Activated T-cell treated with anti-CD3 and anti-CD28 coated beads, Interleukin-2, amount 50 U/mL, for 4 hours (primary cell): ENCODE measurements at regions not wholly inside any gene's neighbourhood (a gene's known extent, or its start where the extent isn't known, plus 50 kb on each side); places are given as distances from the start of the nearest gene placed in this dataset.

ENCODE experiments used
- ATAC-seq, 2 donors: fragments of 200-7000 bp; cut with Tn5 transposase; one replicate each; pipeline ENCODE4 v1.10.0; 2021
- DNase-seq: peaks from one replicate; pipeline ENCODE4 v3.0.0-alpha.2; 2020
- H3K27me3 Mint-ChIP-seq: one replicate; pipeline ENCODE4 v1.8.0; 2021; ENCODE audit warnings: low read depth, mixed read lengths
- H3K36me3 Mint-ChIP-seq: one replicate; pipeline ENCODE4 v1.8.0; 2022; ENCODE audit warnings: mixed read lengths; ENCODE audit not compliant: insufficient read depth
- H3K4me1 Mint-ChIP-seq: one replicate; pipeline ENCODE4 v1.8.0; 2021; ENCODE audit warnings: low read depth, mixed read lengths
- H3K4me3 Mint-ChIP-seq: one replicate; pipeline ENCODE4 v1.8.0; 2021; ENCODE audit warnings: mild to moderate bottlenecking, moderate library complexity, mixed read lengths
- H3K9me3 Mint-ChIP-seq: one replicate; pipeline ENCODE4 v1.8.0; 2021; ENCODE audit warnings: mixed read lengths

DNA sequence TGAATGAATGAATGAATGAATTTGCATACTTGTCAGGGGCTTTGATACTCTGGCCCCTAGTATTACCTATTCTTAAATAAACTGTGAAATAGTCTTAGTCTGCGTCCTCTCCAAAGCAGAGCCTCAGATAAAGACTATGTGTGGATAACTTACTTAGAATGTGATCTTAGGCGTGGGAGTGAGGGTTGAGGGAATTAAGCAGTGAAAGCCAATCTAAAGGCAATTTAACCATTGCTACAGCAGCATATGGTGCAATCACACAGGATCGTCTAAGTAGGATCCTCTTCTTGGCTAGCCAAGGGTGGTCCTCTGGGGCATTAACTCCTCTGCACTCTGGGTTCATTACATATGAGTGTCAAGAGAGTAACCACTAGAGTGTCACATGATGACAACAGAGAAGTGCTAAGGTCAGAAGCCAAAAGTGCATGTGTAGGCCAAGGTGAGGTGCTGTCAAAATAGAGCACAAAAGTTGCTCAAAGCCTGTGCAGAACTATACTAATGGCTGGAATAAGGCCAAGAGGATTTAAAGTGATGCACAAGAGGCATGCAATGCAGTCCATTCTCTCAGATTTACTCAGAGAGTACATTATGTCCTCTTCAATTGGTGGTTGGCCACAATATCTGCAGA is 274.4 kb upstream of the SEMA6A start:
- no peak for DNase-seq
- H3K4me3 Mint-ChIP-seq = no peak overlapping the region
- H3K9me3 Mint-ChIP-seq = peaks cover under 1% of the 10 kb centered on the region
- H3K4me1 Mint-ChIP-seq = no peaks in the 10 kb centered on the region
- ATAC-seq = no peak
- H3K27me3 Mint-ChIP-seq = no peaks in the 10 kb centered on the region
- H3K36me3 Mint-ChIP-seq = no peaks in the 10 kb centered on the region

DNA sequence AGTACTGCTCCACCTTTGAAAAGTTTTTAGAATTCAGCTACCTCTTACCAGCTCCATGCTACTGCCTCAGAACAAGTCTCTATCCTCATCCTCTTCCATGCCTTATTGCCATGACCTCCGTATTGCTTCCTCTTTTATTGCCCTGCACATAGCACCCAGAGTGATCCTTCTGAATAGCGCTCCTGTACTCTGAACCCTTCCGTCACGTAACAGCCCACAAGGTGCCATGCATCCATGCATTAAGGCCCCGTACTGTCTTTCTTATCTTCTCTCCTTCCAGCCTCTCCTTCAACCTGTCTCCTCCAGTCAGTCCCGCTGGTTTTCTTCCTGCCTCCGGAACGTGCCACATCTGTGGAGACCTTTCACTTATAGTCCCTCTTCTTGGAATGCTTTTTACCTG is 273.3 kb upstream of the SEMA6A start:
- DNase-seq (no peak), ATAC-seq (no peak)
- H3K36me3 Mint-ChIP-seq = no peaks in the 10 kb centered on the region
- H3K4me1 Mint-ChIP-seq = no peaks in the 10 kb centered on the region
- H3K4me3 Mint-ChIP-seq = no peak overlapping the region
- no peaks in the 10 kb centered on the region for H3K27me3 Mint-ChIP-seq
- peaks cover 3% of the 10 kb centered on the region for H3K9me3 Mint-ChIP-seq

DNA sequence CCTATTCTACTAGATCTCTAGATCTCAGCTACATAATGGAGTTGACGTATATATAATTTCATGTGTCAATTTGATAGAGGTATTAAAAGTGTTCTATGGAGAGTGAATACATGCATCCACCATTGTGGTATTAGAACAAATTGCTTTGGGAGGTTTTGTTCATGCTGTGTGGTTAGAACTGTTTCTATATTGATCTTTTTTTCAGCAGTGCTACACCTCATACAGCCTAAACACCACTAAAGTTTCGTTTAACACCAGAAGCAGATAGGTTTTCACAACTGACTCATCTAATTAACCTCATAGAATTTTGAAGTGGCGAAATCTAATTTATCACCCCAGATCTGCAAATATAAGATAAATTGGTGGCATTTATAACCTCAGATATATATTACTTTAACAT is 269.4 kb upstream of the SEMA6A start:
- Mint-ChIP-seq H3K4me1 (no peaks in the 10 kb centered on the region), H3K27me3 (no peaks in the 10 kb centered on the region), H3K9me3 (peaks cover 3% of the 10 kb centered on the region), H3K36me3 (no peaks in the 10 kb centered on the region), H3K4me3 (no peak overlapping the region)
- DNase-seq (no peak), ATAC-seq (no peak)

DNA sequence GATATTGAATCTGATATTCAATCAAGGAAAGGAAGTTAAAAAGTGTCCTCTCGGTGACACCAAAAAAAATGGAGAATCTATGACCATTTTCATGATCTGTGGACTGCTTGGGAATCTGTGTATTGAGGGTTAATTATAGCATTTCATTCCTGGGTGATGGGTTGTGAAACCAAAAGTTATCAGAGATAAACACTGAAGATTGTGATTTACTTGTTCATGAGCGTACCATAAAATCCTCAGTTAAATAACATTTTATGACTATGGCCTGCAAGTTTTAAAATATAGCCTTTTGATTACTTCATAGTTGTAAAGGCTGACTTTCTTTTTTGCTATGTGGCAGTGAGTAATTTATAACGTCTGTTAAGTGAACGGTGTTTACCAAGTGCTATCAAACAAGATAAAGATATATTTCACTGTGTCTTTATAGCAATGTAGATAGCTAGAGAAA is 267.9 kb upstream of the SEMA6A start:
- Mint-ChIP-seq H3K4me3 (no peak overlapping the region), H3K36me3 (no peaks in the 10 kb centered on the region), H3K4me1 (no peaks in the 10 kb centered on the region), H3K27me3 (no peaks in the 10 kb centered on the region), H3K9me3 (peaks cover 3% of the 10 kb centered on the region)
- ATAC-seq (no peak), DNase-seq (no peak)

GRCh38 chr5:116841734-116842133 is 267.1 kb upstream of the SEMA6A start:
- Mint-ChIP-seq H3K36me3 (no peaks in the 10 kb centered on the region), H3K4me3 (no peak overlapping the region), H3K27me3 (no peaks in the 10 kb centered on the region)

GRCh38 chr5:116838011-116838536 is 263.5 kb upstream of the SEMA6A start:
- DNase-seq (no peak), ATAC-seq (no peak)
- no peaks in the 10 kb centered on the region for H3K27me3 Mint-ChIP-seq
- no peaks in the 10 kb centered on the region for H3K36me3 Mint-ChIP-seq
- H3K9me3 Mint-ChIP-seq = no peaks in the 10 kb centered on the region
- no peaks in the 10 kb centered on the region for H3K4me1 Mint-ChIP-seq
- H3K4me3 Mint-ChIP-seq = no peak overlapping the region

More at GRCh38 chr5:116841734-116842133, 267.1 kb upstream of the SEMA6A start:
- peaks cover 3% of the 10 kb centered on the region for H3K9me3 Mint-ChIP-seq
- H3K4me1 Mint-ChIP-seq = no peaks in the 10 kb centered on the region
- no peak for ATAC-seq
- DNase-seq = no peak

- Mint-ChIP-seq H3K9me3 (no peaks in the 10 kb centered on the region), H3K27me3 (no peaks in the 10 kb centered on the region), H3K4me3 (no peak overlapping the region), H3K36me3 (no peaks in the 10 kb centered on the region), H3K4me1 (no peaks in the 10 kb centered on the region)
- DNase-seq (no peak), ATAC-seq (no peak)
These were observed 260.3 kb upstream of the SEMA6A start for GRCh38 chr5:116834796-116835515.

DNA sequence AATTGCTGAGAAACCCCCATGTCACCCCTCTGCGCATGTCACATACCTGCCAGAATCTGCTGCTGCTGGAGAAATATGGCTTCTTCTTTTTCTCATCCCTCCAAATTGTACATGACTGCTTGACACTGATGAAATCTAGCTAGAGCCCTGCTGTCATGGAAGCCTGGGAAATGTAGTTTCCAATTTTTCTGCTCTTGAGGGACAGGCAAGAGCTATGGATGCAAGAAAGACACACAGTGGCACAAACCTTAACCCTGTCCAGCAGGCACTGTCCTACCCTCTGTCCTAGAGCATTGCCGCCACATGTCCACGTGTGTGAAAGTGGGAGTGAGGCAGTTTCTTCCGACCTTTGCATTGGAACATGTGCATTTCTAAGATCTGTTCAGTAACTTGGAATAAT is 255.5 kb upstream of the SEMA6A start:
- Mint-ChIP-seq H3K27me3 (no peaks in the 10 kb centered on the region), H3K4me3 (no peak overlapping the region)

DNA sequence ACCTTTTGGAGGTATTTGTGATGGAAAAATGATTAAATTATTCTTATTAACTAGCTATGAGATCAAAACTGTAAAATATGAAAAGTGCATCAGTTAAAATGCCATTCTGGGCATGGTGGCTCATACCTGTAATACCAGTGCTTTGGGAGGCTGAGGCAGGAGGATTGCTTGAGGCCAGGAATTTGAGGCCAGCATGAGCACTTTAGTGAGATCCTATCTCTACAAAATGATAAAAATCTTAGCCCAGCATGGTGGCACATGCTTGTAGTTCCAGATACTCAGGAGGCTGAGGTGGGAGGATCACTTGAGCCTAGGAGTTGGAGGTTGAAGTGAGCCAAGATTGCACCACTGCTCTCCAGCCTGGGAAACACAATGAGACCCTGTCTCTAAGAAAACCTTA is 252.5 kb upstream of the SEMA6A start:
- no peak for ATAC-seq
- Mint-ChIP-seq H3K4me3 (no peak overlapping the region), H3K27me3 (no peaks in the 10 kb centered on the region), H3K4me1 (no peaks in the 10 kb centered on the region), H3K36me3 (no peaks in the 10 kb centered on the region), H3K9me3 (no peaks in the 10 kb centered on the region)
- DNase-seq = no peak

More for the DNA sequence above, 255.5 kb upstream of the SEMA6A start:
- no peaks in the 10 kb centered on the region for H3K4me1 Mint-ChIP-seq
- ATAC-seq = no peak
- DNase-seq = no peak
- H3K36me3 Mint-ChIP-seq = no peaks in the 10 kb centered on the region
- H3K9me3 Mint-ChIP-seq = no peaks in the 10 kb centered on the region

DNA sequence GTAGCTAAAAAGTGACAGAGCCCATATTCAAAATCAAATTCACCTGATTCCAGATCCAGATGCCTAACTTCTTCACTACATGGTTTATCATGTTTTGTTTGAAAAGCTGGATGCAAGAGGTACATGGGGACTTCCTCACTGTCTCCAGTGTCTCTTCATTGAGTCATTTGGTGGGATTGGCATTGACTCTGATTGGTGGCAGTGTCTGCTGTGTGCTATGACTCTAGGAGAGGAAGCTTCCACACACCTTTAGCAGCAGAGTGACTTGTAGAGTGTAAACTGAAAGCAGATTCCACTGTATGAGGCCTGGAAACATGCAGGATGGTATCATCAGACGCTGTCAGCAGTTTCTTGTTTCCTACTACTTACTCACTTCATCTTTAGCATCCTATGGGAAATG is 250.9 kb upstream of the SEMA6A start:
- H3K27me3 Mint-ChIP-seq = no peaks in the 10 kb centered on the region
- no peaks in the 10 kb centered on the region for H3K4me1 Mint-ChIP-seq
- no peaks in the 10 kb centered on the region for H3K9me3 Mint-ChIP-seq
- DNase-seq (no peak), ATAC-seq (no peak)
- no peaks in the 10 kb centered on the region for H3K36me3 Mint-ChIP-seq
- H3K4me3 Mint-ChIP-seq = no peak overlapping the region

DNA sequence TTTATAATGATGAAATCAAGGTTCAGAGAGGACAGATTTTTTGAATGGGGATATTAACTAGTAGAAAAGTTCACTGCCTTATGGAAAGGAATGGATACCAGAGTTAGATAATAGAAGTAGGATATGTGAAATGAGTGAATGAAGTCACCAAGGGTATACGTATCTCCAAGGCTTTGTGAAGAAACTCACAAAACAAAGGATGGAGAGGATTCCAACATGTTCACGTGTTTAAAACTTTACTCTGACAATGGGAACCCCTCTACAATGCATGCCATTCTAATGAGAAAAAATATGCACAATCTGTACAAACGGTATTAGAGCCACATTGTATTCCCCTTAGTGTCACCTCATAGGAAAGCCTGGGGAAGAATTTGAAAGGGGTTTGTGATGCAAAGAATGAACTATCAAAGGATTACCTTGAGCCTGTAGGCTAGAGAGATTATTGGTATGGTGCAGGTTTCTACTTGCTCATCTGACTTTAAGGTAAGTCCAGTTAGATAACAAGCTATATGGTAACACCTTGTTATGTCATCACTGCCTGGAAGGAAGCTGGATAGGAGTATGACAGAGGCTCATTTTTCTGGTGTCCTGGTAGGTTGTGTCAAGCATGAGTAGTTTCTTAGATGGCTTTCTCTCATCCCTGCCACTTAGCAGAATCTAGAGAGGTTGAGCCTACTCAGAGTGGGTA is 250.3 kb upstream of the SEMA6A start:
- Mint-ChIP-seq H3K4me1 (no peaks in the 10 kb centered on the region), H3K9me3 (no peaks in the 10 kb centered on the region), H3K36me3 (no peaks in the 10 kb centered on the region), H3K27me3 (no peaks in the 10 kb centered on the region), H3K4me3 (no peak overlapping the region)
- DNase-seq (no peak), ATAC-seq (no peak)

GRCh38 chr5:116814626-116815385 is 240.2 kb upstream of the SEMA6A start:
- Mint-ChIP-seq H3K9me3 (no peaks in the 10 kb centered on the region), H3K27me3 (no peaks in the 10 kb centered on the region), H3K4me1 (no peaks in the 10 kb centered on the region), H3K36me3 (no peaks in the 10 kb centered on the region), H3K4me3 (no peak overlapping the region)
- ATAC-seq (no peak), DNase-seq (no peak)

DNA sequence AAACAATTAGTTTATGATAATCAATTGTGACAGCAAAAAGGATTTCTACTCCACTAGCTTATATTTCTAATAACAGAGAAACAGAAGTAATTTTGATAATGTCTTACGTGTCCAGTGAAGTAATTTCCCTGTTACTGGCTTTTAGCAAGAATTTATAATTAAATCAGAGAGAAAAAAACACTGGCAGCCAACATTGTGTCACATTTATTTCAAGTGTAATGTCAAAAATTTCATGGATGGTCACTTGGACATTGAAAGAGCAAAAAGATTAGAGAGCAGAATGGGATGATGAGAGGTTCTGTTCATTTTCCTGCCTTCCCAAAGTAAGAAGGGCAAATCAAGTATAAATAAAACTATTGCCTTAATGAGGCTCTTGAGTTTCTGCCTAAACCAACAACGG is 239.3 kb upstream of the SEMA6A start:
- no peaks in the 10 kb centered on the region for H3K9me3 Mint-ChIP-seq
- ATAC-seq = no peak
- H3K36me3 Mint-ChIP-seq = no peaks in the 10 kb centered on the region
- H3K4me1 Mint-ChIP-seq = no peaks in the 10 kb centered on the region
- H3K27me3 Mint-ChIP-seq = no peaks in the 10 kb centered on the region
- DNase-seq = no peak
- no peak overlapping the region for H3K4me3 Mint-ChIP-seq

- no peaks in the 10 kb centered on the region for H3K36me3 Mint-ChIP-seq
- DNase-seq = no peak
- H3K4me3 Mint-ChIP-seq = no peak overlapping the region
- H3K4me1 Mint-ChIP-seq = no peaks in the 10 kb centered on the region
- H3K9me3 Mint-ChIP-seq = no peaks in the 10 kb centered on the region
- ATAC-seq = no peak
- no peaks in the 10 kb centered on the region for H3K27me3 Mint-ChIP-seq
These were observed 238.7 kb upstream of the SEMA6A start for GRCh38 chr5:116813356-116813755.
